B cell (primary cell): ENCODE measurements at regions not wholly inside any gene's neighbourhood (a gene's known extent, or its start where the extent isn't known, plus 50 kb on each side); places are given as distances from the start of the nearest gene placed in this dataset.

Source experiments
- CTCF ChIP-seq: fragments of 200-600 bp; IDR thresholded peaks from one replicate; pipeline ENCODE4 v1.8.0; 2022; ENCODE audit warnings: antibody characterized with exemption, mild to moderate bottlenecking
- EZH2 ChIP-seq: IDR thresholded peaks from 2 replicates; pipeline ENCODE4 v1.6.1; 2012; ENCODE audit warnings: borderline replicate concordance, low read depth, mild to moderate bottlenecking, moderate library complexity, low read length; ENCODE audit not compliant: insufficient read depth, poor library complexity, severe bottlenecking

GRCh38 chr12:45654002-45654665 is 75.4 kb upstream of the ARID2 start:
- TF ChIP-seq CTCF (no peak), EZH2 (no peak)
